WERI-Rb-1 (cell line): ENCODE measurements at regions not wholly inside any gene's neighbourhood (a gene's known extent, or its start where the extent isn't known, plus 50 kb on each side); places are given as distances from the start of the nearest gene placed in this dataset.

Experiments
- DNase-seq: peaks from one replicate; pipeline ENCODE4 v3.0.0-alpha.2; 2020
- H3K27ac ChIP-seq: fragments of 250-450 bp; sonication (Bioruptor Pico); 2 replicates; pipeline ENCODE4 v1.5.1; 2020; ENCODE audit warnings: mild to moderate bottlenecking, moderate library complexity
- H3K27me3 ChIP-seq: fragments of 250-450 bp; sonication (Bioruptor Pico); 2 replicates; pipeline ENCODE4 v1.5.1; 2021; ENCODE audit warnings: mild to moderate bottlenecking, low read depth, moderate library complexity; ENCODE audit not compliant: insufficient read depth, severe bottlenecking
- H3K36me3 ChIP-seq: fragments of 250-450 bp; sonication (Bioruptor Pico); 2 replicates; pipeline ENCODE4 v1.5.1; 2020; ENCODE audit warnings: mild to moderate bottlenecking, moderate library complexity
- H3K4me3 ChIP-seq: 2 replicates; pipeline ENCODE4 v1.5.1; 2011; ENCODE audit warnings: low read depth, mild to moderate bottlenecking, control low read depth, low read length
- H3K9me3 ChIP-seq: fragments of 250-450 bp; sonication (Bioruptor Pico); 2 replicates; pipeline ENCODE4 v1.5.1; 2021; ENCODE audit warnings: mild to moderate bottlenecking, moderate library complexity; ENCODE audit not compliant: severe bottlenecking
- TF ChIP-seq, protein P1 (sequence below): IDR thresholded peaks from 2 replicates; pipeline ENCODE4 v1.5.1; 2011; ENCODE audit warnings: low read depth, mild to moderate bottlenecking, control low read depth, inconsistent platforms, low read length

DNA sequence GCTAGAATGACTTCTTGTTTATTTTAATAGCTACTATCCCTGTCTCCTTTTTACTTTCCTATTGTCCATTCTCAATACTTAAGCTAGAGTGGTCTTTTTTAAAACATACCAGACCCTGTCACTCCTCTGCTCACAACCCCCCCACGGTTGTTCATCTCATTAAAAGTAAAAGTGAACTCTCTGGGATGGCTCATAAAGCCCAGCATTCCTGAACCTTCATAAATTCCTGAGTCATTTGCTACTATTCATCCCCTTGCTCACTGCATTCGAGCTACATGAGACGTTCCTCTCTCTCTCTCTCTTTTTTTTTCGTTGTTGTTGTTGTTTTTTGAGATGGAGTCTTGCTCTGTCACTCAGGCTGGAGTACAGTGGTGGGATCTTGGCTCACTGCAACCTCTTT lies 148.7 kb upstream of the DSEL start:
- Histone ChIP-seq H3K9me3 (no peaks in the 10 kb centered on the region), H3K4me3 (no peak overlapping the region), H3K36me3 (no peaks in the 10 kb centered on the region), H3K27ac (no peak overlapping the region), H3K27me3 (no peaks in the 10 kb centered on the region)
- no peak for DNase-seq
- TF ChIP-seq, protein P1, sequence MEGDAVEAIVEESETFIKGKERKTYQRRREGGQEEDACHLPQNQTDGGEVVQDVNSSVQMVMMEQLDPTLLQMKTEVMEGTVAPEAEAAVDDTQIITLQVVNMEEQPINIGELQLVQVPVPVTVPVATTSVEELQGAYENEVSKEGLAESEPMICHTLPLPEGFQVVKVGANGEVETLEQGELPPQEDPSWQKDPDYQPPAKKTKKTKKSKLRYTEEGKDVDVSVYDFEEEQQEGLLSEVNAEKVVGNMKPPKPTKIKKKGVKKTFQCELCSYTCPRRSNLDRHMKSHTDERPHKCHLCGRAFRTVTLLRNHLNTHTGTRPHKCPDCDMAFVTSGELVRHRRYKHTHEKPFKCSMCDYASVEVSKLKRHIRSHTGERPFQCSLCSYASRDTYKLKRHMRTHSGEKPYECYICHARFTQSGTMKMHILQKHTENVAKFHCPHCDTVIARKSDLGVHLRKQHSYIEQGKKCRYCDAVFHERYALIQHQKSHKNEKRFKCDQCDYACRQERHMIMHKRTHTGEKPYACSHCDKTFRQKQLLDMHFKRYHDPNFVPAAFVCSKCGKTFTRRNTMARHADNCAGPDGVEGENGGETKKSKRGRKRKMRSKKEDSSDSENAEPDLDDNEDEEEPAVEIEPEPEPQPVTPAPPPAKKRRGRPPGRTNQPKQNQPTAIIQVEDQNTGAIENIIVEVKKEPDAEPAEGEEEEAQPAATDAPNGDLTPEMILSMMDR: no peak

DNA sequence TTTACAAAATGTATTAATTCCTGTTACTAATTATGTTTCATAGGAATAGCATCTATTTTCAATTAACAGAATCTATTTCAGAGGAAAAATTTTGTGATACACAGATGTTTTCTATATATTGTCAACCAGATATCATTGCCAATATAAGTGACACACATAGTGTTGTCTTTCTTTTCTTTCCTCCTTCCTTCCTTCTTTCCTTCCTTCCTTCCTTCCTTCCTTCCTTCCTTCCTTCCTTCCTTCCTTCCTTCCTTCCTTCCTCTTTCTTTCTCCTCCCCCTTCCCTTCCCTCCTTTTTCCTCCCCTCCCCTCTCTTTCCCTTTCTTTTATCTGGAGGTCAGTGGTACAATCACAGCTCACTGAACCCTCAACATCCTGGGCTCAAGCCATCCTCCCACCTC lies 146.5 kb upstream of the DSEL start:
- H3K9me3 ChIP-seq: no peaks in the 10 kb centered on the region
- no peak for DNase-seq
- H3K4me3 ChIP-seq: no peak overlapping the region
- TF ChIP-seq, protein P1: no peak
- no peaks in the 10 kb centered on the region for H3K27me3 ChIP-seq
- no peaks in the 10 kb centered on the region for H3K36me3 ChIP-seq
- H3K27ac ChIP-seq: no peak overlapping the region

DNA sequence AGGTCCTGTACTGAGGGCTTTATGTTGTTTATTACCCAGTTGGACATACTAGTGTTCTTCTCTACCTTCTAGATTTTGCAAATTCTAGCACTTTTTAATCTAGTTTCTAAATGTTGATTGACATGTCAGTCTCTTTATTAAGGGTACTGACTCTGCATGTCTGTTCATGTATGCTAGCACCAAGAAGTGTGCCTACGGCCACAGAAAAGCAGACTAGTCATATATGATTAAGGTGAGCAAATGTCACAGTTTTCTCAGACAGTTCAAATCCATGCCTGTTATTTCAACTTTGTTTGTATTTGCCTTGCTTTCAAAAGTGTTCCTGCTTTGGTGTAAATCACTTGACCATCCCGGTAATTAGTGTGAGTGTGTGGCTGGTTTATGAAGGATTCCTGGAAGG lies 145.0 kb upstream of the DSEL start:
- no peak overlapping the region for H3K4me3 ChIP-seq
- H3K27me3 ChIP-seq: no peaks in the 10 kb centered on the region
- no peaks in the 10 kb centered on the region for H3K36me3 ChIP-seq
- no peak for DNase-seq
- TF ChIP-seq, protein P1: no peak
- no peak overlapping the region for H3K27ac ChIP-seq
- no peaks in the 10 kb centered on the region for H3K9me3 ChIP-seq

DNA sequence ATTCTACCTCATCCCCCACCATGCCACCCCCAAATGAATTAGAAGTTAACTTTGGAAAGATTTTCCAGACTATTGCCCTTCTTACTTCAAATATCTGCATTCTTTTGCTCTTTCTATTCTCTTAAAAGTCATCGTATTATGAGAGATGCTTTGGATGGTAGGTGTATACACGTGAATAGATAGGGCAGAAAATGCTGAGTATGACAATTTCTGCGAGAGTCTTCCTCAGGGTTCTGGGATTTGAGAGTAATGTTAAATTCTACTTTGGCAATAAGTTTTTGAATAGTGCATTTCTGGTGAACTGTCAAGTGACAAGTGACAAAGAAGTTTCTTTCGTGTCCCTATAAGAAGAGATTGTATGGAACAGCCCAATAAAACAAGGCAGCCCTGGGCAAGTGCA lies 137.6 kb upstream of the DSEL start:
- Histone ChIP-seq H3K9me3 (no peaks in the 10 kb centered on the region), H3K4me3 (no peak overlapping the region), H3K27ac (no peak overlapping the region), H3K27me3 (no peaks in the 10 kb centered on the region), H3K36me3 (no peaks in the 10 kb centered on the region)
- DNase-seq: no peak
- TF ChIP-seq, protein P1: no peak

DNA sequence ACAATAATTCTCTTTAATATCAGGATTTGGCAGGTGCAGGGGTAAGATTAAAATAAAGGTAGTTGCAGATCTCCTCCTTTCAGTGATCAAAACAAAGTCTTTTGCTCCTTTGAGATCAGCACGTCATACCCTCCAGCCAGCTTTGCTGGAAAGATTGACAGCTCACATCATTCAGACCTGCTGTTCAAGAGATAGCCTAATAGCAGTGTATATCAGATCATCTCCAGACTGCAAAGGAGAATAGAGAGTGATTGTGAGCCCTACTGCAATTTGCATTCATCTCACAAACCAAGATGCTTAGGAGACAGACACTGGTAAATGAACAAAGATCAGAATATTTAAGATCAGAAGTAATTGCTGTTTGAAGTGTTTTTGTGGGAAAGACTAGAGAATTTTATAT lies 135.8 kb upstream of the DSEL start:
- no peaks in the 10 kb centered on the region for H3K9me3 ChIP-seq
- H3K4me3 ChIP-seq: no peak overlapping the region
- H3K36me3 ChIP-seq: no peaks in the 10 kb centered on the region
- no peaks in the 10 kb centered on the region for H3K27me3 ChIP-seq
- no peak for DNase-seq
- H3K27ac ChIP-seq: no peak overlapping the region
- TF ChIP-seq, protein P1: no peak

DNA sequence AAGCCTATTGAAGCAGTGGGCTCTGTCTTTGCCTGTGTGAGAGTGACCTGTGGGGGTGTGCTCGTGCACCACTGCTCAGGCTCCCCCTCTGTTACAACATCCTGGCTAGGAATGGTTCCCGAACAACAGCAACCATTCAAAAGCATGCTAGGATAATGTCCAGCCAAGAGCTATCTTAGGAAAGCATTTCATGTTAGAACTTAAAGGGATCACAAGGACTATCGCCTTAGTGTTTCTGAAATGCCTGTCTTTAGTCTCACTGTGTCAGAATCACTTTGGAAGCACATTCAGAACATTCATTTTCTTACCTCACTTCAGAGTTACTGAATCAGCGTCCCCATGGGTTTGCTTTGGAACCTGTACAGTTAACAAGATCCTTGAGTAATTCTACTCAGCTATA lies 134.9 kb upstream of the DSEL start:
- Histone ChIP-seq H3K36me3 (no peaks in the 10 kb centered on the region), H3K27ac (no peak overlapping the region), H3K9me3 (no peaks in the 10 kb centered on the region), H3K27me3 (no peaks in the 10 kb centered on the region), H3K4me3 (no peak overlapping the region)
- DNase-seq: no peak
- TF ChIP-seq, protein P1: no peak
